ENCODE measurements at regions not wholly inside any gene's neighbourhood (a gene's known extent, or its start where the extent isn't known, plus 50 kb on each side); places are given as distances from the start of the nearest gene placed in this dataset.

- BruUV-seq (replicated peaks), result no TSS peak
- in situ Hi-C loops (cut with HindIII; ENCODE audit: extremely low pct_ligation_motif_present, low pct_unique_long_range_greater_than_20kb), result no loop called here
These were observed 290.4 kb upstream of the TUT7 start for GRCh38 chr9:86644675-86645034.

More at GRCh38 chr9:86644675-86645034, 290.4 kb upstream of the TUT7 start:
- WGBS (ENCODE audit: low lambda C conversion rate), result 13% methylated on average over 4 of the region's 4 CpGs
- DNase-seq (ENCODE audit: low spot score) (no peak), ATAC-seq (no peak), FAIRE-seq (no peak)
- H3K27me3 ChIP-seq (ENCODE audit: control insufficient read depth in 1 of 2, insufficient read depth in 2 of 2, low read length in 2 of 2), result no peaks in the 10 kb centered on the region; a peak in 1 of 5 replicates
- no peak overlapping the region for H3K4me3 ChIP-seq (replicated peaks in 1 of 3; ENCODE audit: insufficient read depth in 1 of 3, low read depth in 2 of 3, low read length in 3 of 3)
- H3K36me3 ChIP-seq (replicated peaks in 1 of 2; ENCODE audit: control insufficient read depth in 1 of 2, insufficient read depth in 2 of 2, low read length in 2 of 2), result no peaks in the 10 kb centered on the region
- H4K20me1 ChIP-seq (ENCODE audit: insufficient read depth, low read length), result no peaks in the 10 kb centered on the region
- CTCF ChIA-PET (ENCODE audit: low intra/inter-chr PET ratio, low total read pairs), result no interaction called here
- H3K4me1 ChIP-seq (ENCODE audit: insufficient read depth, low read length), result no peaks in the 10 kb centered on the region
- TF ChIP-seq HHEX (CRISPR knock-in tag; IDR thresholded peaks at IDR 0.05), result no peak
- no peak for TF ChIP-seq ZSCAN5A (CRISPR knock-in tag; IDR thresholded peaks at IDR 0.05; ENCODE audit: borderline replicate concordance)
- no peak for TF ChIP-seq AHDC1 (CRISPR knock-in tag; IDR thresholded peaks at IDR 0.05; ENCODE audit: borderline replicate concordance)
- no peak for TF ChIP-seq ZNF776 (CRISPR knock-in tag; IDR thresholded peaks at IDR 0.05)
- TF ChIP-seq ZKSCAN5 (CRISPR knock-in tag; IDR thresholded peaks at IDR 0.05), result no peak
- no peak for TF ChIP-seq MAFK (conservative IDR thresholded peaks at IDR 0.05 in 1 of 2, IDR thresholded peaks at IDR 0.05 in 1 of 2; ENCODE audit: low read length in 2 of 2)
- TF ChIP-seq POLR2A (IDR thresholded peaks at IDR 0.05; ENCODE audit: insufficient read depth in 1 of 2, low read depth in 2 of 2, low read length in 2 of 2), result no peak
- no peak for TF ChIP-seq SAFB2 (CRISPR knock-in tag; IDR thresholded peaks at IDR 0.05; ENCODE audit: borderline replicate concordance, low read depth)
- TF ChIP-seq SIX4 (CRISPR knock-in tag; IDR thresholded peaks at IDR 0.05), result no peak
- TF ChIP-seq ZNF883 (CRISPR knock-in tag; IDR thresholded peaks at IDR 0.05; ENCODE audit: not compliant biosample characterization), result no peak
- TF ChIP-seq GATAD1 (CRISPR knock-in tag; IDR thresholded peaks at IDR 0.05), result no peak
- no peak for TF ChIP-seq HCFC1 (IDR thresholded peaks at IDR 0.05; ENCODE audit: low read depth, low read length)
- TF ChIP-seq, protein P1, sequence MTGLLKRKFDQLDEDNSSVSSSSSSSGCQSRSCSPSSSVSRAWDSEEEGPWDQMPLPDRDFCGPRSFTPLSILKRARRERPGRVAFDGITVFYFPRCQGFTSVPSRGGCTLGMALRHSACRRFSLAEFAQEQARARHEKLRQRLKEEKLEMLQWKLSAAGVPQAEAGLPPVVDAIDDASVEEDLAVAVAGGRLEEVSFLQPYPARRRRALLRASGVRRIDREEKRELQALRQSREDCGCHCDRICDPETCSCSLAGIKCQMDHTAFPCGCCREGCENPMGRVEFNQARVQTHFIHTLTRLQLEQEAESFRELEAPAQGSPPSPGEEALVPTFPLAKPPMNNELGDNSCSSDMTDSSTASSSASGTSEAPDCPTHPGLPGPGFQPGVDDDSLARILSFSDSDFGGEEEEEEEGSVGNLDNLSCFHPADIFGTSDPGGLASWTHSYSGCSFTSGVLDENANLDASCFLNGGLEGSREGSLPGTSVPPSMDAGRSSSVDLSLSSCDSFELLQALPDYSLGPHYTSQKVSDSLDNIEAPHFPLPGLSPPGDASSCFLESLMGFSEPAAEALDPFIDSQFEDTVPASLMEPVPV (CRISPR knock-in tag; IDR thresholded peaks at IDR 0.05), result no peak
- TF ChIP-seq ZNF224 (CRISPR knock-in tag; IDR thresholded peaks at IDR 0.05), result no peak
- TF ChIP-seq ZNF781 (CRISPR knock-in tag; IDR thresholded peaks at IDR 0.05; ENCODE audit: borderline replicate concordance, not compliant biosample characterization), result no peak
- TF ChIP-seq EED (CRISPR knock-in tag; IDR thresholded peaks at IDR 0.05), result no peak
- no peak for TF ChIP-seq TCF12 (IDR thresholded peaks at IDR 0.05)
- no peak for TF ChIP-seq TCF12 (CRISPR knock-in tag; IDR thresholded peaks at IDR 0.05)
- no peak for TF ChIP-seq HMG20A (CRISPR knock-in tag; IDR thresholded peaks at IDR 0.05; ENCODE audit: borderline replicate concordance)
- no peaks in the 10 kb centered on the region for H3K9me3 ChIP-seq (ENCODE audit: low read length)
- H3K27ac ChIP-seq (ENCODE audit: extremely low read length, insufficient read depth, low read length), result no peak overlapping the region
- POLR2A ChIA-PET, result no interaction called here
- H3K9ac ChIP-seq (ENCODE audit: insufficient read depth, low read depth, low read length), result no peak overlapping the region
- H3K4me2 ChIP-seq (ENCODE audit: low read depth, low read length), result no peak overlapping the region
- no peak overlapping the region for H2AFZ ChIP-seq (ENCODE audit: low read length)
- intact Hi-C loops (cut with micrococcal nuclease; ENCODE audit: unreplicated experiment), result no loop called here
- H3K79me2 ChIP-seq (ENCODE audit: insufficient read depth, low read length), result no peaks in the 10 kb centered on the region

Data from HepG2 (cell line).